H1 (cell line): ENCODE measurements at regions not wholly inside any gene's neighbourhood (a gene's known extent, or its start where the extent isn't known, plus 50 kb on each side); places are given as distances from the start of the nearest gene placed in this dataset.

Source experiments
- CTCF ChIA-PET: fragments of 300-600 bp; sonication (Branson Sonifier 250); formaldehyde crosslinking; loops from one replicate; lab custom pipeline; 2021; ENCODE audit not compliant: partially characterized antibody; lab: Charles Lee
- POLR2A ChIA-PET: fragments of 300-600 bp; sonication (Branson Sonifier 250); formaldehyde crosslinking; loops from one replicate; lab custom pipeline; 2021; ENCODE audit warnings: inconsistent platforms; ENCODE audit not compliant: partially characterized antibody; lab: Charles Lee
- DNase-seq, 2 experiments: peaks; one replicate each; pipeline versions ENCODE4 v3.0.0 to v3.0.0-alpha.2; 2010 to 2022; ENCODE audit warnings: low spot score in 2 of 2, low read depth in 1 of 2, mixed read lengths in 1 of 2
- FAIRE-seq: peaks from 2 replicates; lab custom pipeline; 2011; peaks lifted over from hg19 to GRCh38; lab: Jason Lieb, UNC
- H2AFZ ChIP-seq: 2 replicates; pipeline ENCODE4 v1.8.1; 2012; ENCODE audit warnings: low read length, inconsistent platforms
- H2AK5ac ChIP-seq: 2 replicates; pipeline ENCODE4 v1.6.1; 2013; ENCODE audit warnings: low read depth, low read length
- H2BK120ac ChIP-seq: replicated peaks from 2 replicates; pipeline ENCODE3; 2013; ENCODE audit warnings: low read depth, low read length, inconsistent platforms
- H2BK12ac ChIP-seq: 2 replicates; pipeline ENCODE4 v1.6.1; 2013; ENCODE audit warnings: low read depth, low read length
- H2BK15ac ChIP-seq: 2 replicates; pipeline ENCODE4 v1.6.1; 2013; ENCODE audit warnings: low read length
- H2BK20ac ChIP-seq: 2 replicates; pipeline ENCODE4 v1.6.1; 2013; ENCODE audit warnings: low read length
- H2BK5ac ChIP-seq: 2 replicates; pipeline ENCODE4 v1.6.1; 2013; ENCODE audit warnings: low read depth, low read length
- H3K14ac ChIP-seq: 2 replicates; pipeline ENCODE4 v1.6.1; 2013; ENCODE audit warnings: inconsistent platforms; ENCODE audit not compliant: insufficient read length
- H3K18ac ChIP-seq: 2 replicates; pipeline ENCODE4 v1.6.1; 2013; ENCODE audit warnings: low read length; ENCODE audit errors: extremely low read depth
- H3K23ac ChIP-seq: 2 replicates; pipeline ENCODE4 v1.6.1; 2013; ENCODE audit warnings: inconsistent platforms; ENCODE audit not compliant: insufficient read length
- H3K23me2 ChIP-seq: 2 replicates; pipeline ENCODE4 v1.6.1; 2013; ENCODE audit warnings: low read depth, low read length
- H3K27ac ChIP-seq: 2 replicates; pipeline ENCODE4 v1.6.1; 2011; ENCODE audit warnings: low read depth, low read length, inconsistent platforms
- H3K27me3 ChIP-seq, 4 experiments: replicated peaks in 1 of 4; 1 replicate in 1 of 4; 2 replicates in 3 of 4; pipeline versions ENCODE4 v1.6.1 to v1.8.1; 2011 to 2013; ENCODE audit warnings: low read length in 3 of 4, mild to moderate bottlenecking in 3 of 4, inconsistent platforms in 2 of 4, mixed read lengths in 2 of 4, moderate library complexity in 1 of 4; ENCODE audit not compliant: control insufficient read depth in 3 of 4, insufficient read depth in 3 of 4; ENCODE audit errors: extremely low read depth in 1 of 4
- H3K36me3 ChIP-seq, 4 experiments: 2 replicates each; pipeline versions ENCODE4 v1.6.1 to v1.8.1; 2011 to 2013; ENCODE audit warnings: mild to moderate bottlenecking in 4 of 4, low read length in 3 of 4, moderate library complexity in 2 of 4, control low read depth in 1 of 4, inconsistent platforms in 1 of 4; ENCODE audit not compliant: insufficient read depth in 4 of 4, control insufficient read depth in 2 of 4
- H3K4ac ChIP-seq: replicated peaks from 2 replicates; pipeline ENCODE3; 2013; ENCODE audit warnings: low read length, low read depth, mixed read lengths, inconsistent platforms; ENCODE audit not compliant: insufficient read length
- H3K4me1 ChIP-seq, 4 experiments: replicated peaks in 1 of 4; 1 replicate in 1 of 4; 2 replicates in 3 of 4; pipeline versions ENCODE4 v1.6.1 to v1.8.1; 2011 to 2013; ENCODE audit warnings: low read length in 3 of 4, inconsistent platforms in 2 of 4, mixed read lengths in 1 of 4; ENCODE audit not compliant: insufficient read depth in 4 of 4, control insufficient read depth in 3 of 4
- H3K4me2 ChIP-seq, 2 experiments: 2 replicates each; pipeline versions ENCODE4 v1.6.1 to v1.8.1; 2011 to 2013; ENCODE audit warnings: low read depth in 2 of 2, low read length in 2 of 2, control low read depth in 1 of 2, inconsistent platforms in 1 of 2, mild to moderate bottlenecking in 1 of 2; ENCODE audit not compliant: insufficient read depth in 1 of 2
- H3K4me3 ChIP-seq, 4 experiments: fragments of 200-600, 300-600 bp in 1 of 4; sonication (generic), shearing (Covaris generic), sonication (Bioruptor Twin) in 1 of 4; 2 replicates each; pipeline versions ENCODE4 v1.5.1 to v1.8.1; 2011 to 2016; ENCODE audit warnings: low read length in 4 of 4, low read depth in 3 of 4, control low read depth in 2 of 4, inconsistent platforms in 2 of 4, mild to moderate bottlenecking in 2 of 4, mixed read lengths in 1 of 4, moderate library complexity in 1 of 4; ENCODE audit not compliant: insufficient read depth in 2 of 4; ENCODE audit errors: extremely low read depth in 1 of 4
- H3K56ac ChIP-seq: replicated peaks from 2 replicates; pipeline ENCODE3; 2013; ENCODE audit warnings: low read depth, mild to moderate bottlenecking, mixed read lengths, low read length, inconsistent platforms; ENCODE audit not compliant: insufficient read length
- H3K79me1 ChIP-seq: 2 replicates; pipeline ENCODE4 v1.6.1; 2013; ENCODE audit warnings: low read depth, low read length, control low read depth
- H3K79me2 ChIP-seq, 2 experiments: 2 replicates each; pipeline versions ENCODE4 v1.6.1 to v1.8.1; 2012 to 2013; ENCODE audit warnings: low read length in 2 of 2, mild to moderate bottlenecking in 2 of 2, inconsistent platforms in 1 of 2; ENCODE audit not compliant: insufficient read depth in 2 of 2, control insufficient read depth in 1 of 2
- H3K9ac ChIP-seq, 4 experiments: replicated peaks in 1 of 4; 1 replicate in 1 of 4; 2 replicates in 3 of 4; pipeline versions ENCODE4 v1.6.1 to v1.8.1; 2011 to 2013; ENCODE audit warnings: low read depth in 3 of 4, low read length in 3 of 4, control low read depth in 2 of 4, mild to moderate bottlenecking in 2 of 4, moderate library complexity in 2 of 4, inconsistent platforms in 1 of 4; ENCODE audit errors: extremely low read depth in 1 of 4
- H3K9me3 ChIP-seq, 2 experiments: 2 replicates each; pipeline versions ENCODE4 v1.6.1 to v1.8.1; 2012 to 2013; ENCODE audit warnings: mild to moderate bottlenecking in 2 of 2, moderate library complexity in 2 of 2, control low read depth in 1 of 2, inconsistent platforms in 1 of 2, low read depth in 1 of 2, low read length in 1 of 2, mixed read lengths in 1 of 2; ENCODE audit not compliant: insufficient read depth in 2 of 2
- H4K20me1 ChIP-seq, 2 experiments: replicated peaks in 1 of 2; 2 replicates each; pipeline versions ENCODE3 to v1.8.1; 2011 to 2013; ENCODE audit warnings: inconsistent platforms in 2 of 2, low read length in 2 of 2, mild to moderate bottlenecking in 1 of 2; ENCODE audit not compliant: insufficient read depth in 2 of 2, control insufficient read depth in 1 of 2
- H4K5ac ChIP-seq: 2 replicates; pipeline ENCODE4 v1.6.1; 2013; ENCODE audit warnings: low read length, low read depth, mixed read lengths, inconsistent platforms; ENCODE audit not compliant: insufficient read length
- H4K8ac ChIP-seq: 2 replicates; pipeline ENCODE4 v1.8.0; 2013; ENCODE audit warnings: mild to moderate bottlenecking, moderate library complexity, low read length, inconsistent platforms; ENCODE audit not compliant: insufficient read depth; ENCODE audit errors: extremely low read depth
- H4K91ac ChIP-seq: replicated peaks from 2 replicates; pipeline ENCODE3; 2013; ENCODE audit warnings: low read length, mixed read lengths, inconsistent platforms; ENCODE audit not compliant: insufficient read length
- CHD7 ChIP-seq: fragments of 300-600 bp; sonication (generic); IDR thresholded peaks from 2 replicates; pipeline ENCODE4 v1.7.1; 2012; ENCODE audit warnings: low read length, moderate library complexity, mild to moderate bottlenecking, inconsistent platforms; ENCODE audit not compliant: insufficient replicate concordance
- WGBS, 2 experiments: shearing (Covaris generic) in 1 of 2; methylation state at CpG; one replicate each; pipeline versions ENCODE4 v1.1.6 to v1.1.7; 2013 to 2015; ENCODE audit warnings: low lambda C conversion rate in 2 of 2, mixed read lengths in 2 of 2, inconsistent platforms in 1 of 2, low coverage in 1 of 2, missing lambda C conversion rate in 1 of 2; ENCODE audit not compliant: insufficient replicate concordance in 2 of 2, insufficient coverage in 1 of 2, insufficient read length in 1 of 2; ENCODE audit errors: extremely low coverage in 1 of 2, missing lambda C conversion rate in 1 of 2; 5-methylcytosine and 5-hydroxymethylcytosine counted together

- WGBS, 2 experiments = 95% methylated on average over 5 of the region's 5 CpGs; no CpG with 5 or more reads in 1 of the 2 experiments
- Histone ChIP-seq H4K5ac (no peak overlapping the region), H2AK5ac (no peak overlapping the region), H2BK5ac (no peak overlapping the region), H3K4ac (no peak overlapping the region), H3K79me2 (no peaks in the 10 kb centered on the region), H3K18ac (no peak overlapping the region), H4K91ac (no peak overlapping the region), H3K56ac (no peak overlapping the region), H2BK12ac (no peak overlapping the region), H3K14ac (no peak overlapping the region), H3K4me3 (no peak overlapping the region), H3K27me3 (no peaks in the 10 kb centered on the region), H3K36me3 (no peaks in the 10 kb centered on the region), H3K23ac (no peak overlapping the region), H3K9me3 (no peaks in the 10 kb centered on the region), H2AFZ (no peak overlapping the region), H4K8ac (no peak overlapping the region), H2BK15ac (no peak overlapping the region), H3K27ac (no peak overlapping the region), H3K4me2 (no peak overlapping the region), H4K20me1 (no peaks in the 10 kb centered on the region), H3K4me1 (no peaks in the 10 kb centered on the region), H2BK120ac (no peak overlapping the region), H3K23me2 (no peaks in the 10 kb centered on the region), H3K79me1 (no peaks in the 10 kb centered on the region), H3K9ac (no peak overlapping the region), H2BK20ac (no peak overlapping the region)
- DNase-seq (no peak), FAIRE-seq (no peak)
- ChIA-PET POLR2A (no interaction called here), CTCF (interaction anchor here (1.3 to 1.7 kb wide), 3 partner anchors 16 to 29 kb away, joined by 3 to 10 read pairs (median 4); no protein-coding TSS in a partner anchor)
- TF ChIP-seq CHD7 = no peak
These were observed 61.8 kb upstream of the PABPC3 start for GRCh38 chr13:25034173-25034572.
